HG02981 (cell line): ENCODE measurements at regions not wholly inside any gene's neighbourhood (a gene's known extent, or its start where the extent isn't known, plus 50 kb on each side); places are given as distances from the start of the nearest gene placed in this dataset.

Experiments used
- ATAC-seq: cut with Tn5 transposase; IDR thresholded peaks from one replicate; pipeline ENCODE4 v1.9.1; 2021; ENCODE audit warnings: mild to moderate bottlenecking, moderate library complexity; ENCODE audit not compliant: unreplicated experiment

DNA sequence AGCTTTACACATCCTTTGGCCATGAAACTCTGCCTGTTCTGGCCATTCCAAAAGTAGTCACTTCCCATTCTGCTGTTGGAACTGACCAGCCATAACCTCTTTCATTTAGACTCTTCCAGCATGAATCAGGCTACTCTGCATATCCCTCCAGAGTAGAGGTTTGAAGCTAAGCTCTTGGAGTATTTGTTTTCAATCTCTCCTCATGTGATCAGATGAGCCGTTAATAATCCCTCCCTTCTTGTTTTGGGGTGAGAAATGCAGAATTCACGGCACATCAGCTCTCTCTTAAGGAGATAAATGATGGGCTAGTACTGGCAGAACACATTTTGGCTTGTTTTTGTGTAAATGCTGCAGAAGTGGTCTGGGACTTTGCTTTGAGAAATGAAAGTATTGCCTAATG is 519.9 kb downstream of the PCDH17 start:
- ATAC-seq, result no peak

DNA sequence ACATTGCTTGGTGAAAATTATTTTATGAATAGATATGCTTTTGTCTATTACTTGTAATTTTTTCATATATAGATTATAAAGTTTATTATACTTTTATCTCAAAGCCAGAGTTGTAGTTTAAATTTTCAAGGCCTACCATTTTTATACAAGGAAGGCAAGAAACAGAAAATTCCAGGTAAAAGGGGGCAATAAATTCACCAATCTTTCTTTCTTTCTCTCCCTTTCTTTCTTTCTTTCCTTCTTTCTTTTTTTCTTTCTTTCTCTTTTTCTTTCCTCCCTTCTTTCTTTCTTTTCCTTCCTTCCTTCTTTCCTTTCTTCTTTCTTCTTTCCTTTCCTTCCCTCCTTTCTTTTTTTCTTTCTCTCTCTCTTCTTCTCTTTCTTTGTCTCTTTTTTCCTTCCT is 529.4 kb downstream of the PCDH17 start:
- no peak for ATAC-seq

GRCh38 chr13:58165617-58166016 is 534.1 kb downstream of the PCDH17 start:
- ATAC-seq, result no peak

DNA sequence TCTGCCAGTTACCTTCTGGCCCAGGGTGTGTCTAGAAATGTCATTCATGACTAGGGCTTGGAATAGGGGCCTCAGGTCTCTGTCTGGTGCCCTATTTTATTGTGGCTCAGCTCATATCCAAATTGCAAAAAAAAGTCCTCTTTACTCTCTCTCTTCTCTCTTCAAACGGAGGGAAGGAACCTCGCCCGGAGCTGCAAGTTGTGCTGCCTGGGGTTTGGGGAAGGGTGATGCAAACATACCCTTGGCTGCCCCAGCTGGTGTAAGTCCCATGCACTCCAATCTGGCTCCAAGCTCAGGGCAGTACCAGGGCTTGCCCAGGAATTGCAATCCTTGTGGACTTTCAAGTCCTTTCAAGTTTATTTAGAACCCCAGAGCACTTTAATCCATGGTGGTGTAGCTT is 549.6 kb downstream of the PCDH17 start:
- ATAC-seq, result no peak

GRCh38 chr13:58187881-58188280 is 556.3 kb downstream of the PCDH17 start:
- no peak for ATAC-seq

- no peak for ATAC-seq
Measured at GRCh38 chr13:58190577-58190976, 559.0 kb downstream of the PCDH17 start.

GRCh38 chr13:58191754-58192153 is 560.2 kb downstream of the PCDH17 start:
- no peak for ATAC-seq

DNA sequence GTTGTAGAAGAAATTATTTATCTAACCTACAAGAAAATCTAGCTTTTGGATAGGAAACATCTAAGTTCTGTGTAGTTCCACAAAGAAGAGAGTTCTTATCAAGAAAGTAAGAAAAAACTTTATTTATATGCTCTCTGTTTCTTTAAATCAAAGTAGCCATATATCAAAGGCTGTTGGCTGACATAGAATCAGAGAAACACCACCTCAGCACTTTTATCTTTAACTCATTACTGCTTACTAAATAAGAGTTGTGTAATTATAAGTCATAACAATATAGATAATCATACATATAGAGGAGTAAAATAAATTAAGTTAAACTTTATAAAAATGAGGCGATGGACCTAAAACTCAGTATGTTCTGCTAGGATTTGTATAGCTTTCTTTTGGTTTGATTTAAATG is 570.6 kb downstream of the PCDH17 start:
- no peak for ATAC-seq

GRCh38 chr13:58207501-58207900 is 576.0 kb downstream of the PCDH17 start:
- ATAC-seq, result no peak

GRCh38 chr13:58235454-58235853 is 603.9 kb downstream of the PCDH17 start:
- no peak for ATAC-seq

- ATAC-seq, result no peak
Measured at GRCh38 chr13:58238972-58239773, 607.6 kb downstream of the PCDH17 start.

DNA sequence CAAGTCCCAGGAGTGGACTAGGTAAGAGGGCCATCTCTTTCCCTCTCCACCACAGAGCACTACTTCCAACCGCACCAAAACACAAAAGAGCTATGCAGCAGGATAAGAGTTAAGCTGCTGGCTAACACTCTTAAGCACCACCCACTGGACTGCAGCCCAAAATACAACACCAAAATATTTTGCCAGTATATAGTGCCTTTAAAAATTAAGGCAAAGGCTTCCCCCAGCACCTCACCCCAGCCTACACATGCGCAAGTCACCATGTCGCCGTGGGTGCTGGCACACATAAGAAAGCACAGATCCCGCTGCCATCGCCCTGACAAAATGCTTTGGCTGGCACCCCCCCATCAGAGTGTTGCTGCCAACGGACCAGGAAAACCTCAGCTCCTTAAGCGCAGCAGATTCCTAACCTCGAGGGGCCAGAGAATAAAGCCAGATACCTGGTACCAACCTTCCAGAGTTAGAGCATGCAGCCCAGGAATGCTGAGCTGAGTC is 608.3 kb downstream of the PCDH17 start:
- no peak for ATAC-seq

GRCh38 chr13:58247080-58247479 is 615.5 kb downstream of the PCDH17 start:
- no peak for ATAC-seq

GRCh38 chr13:58254943-58255342 is 623.4 kb downstream of the PCDH17 start:
- no peak for ATAC-seq

- no peak for ATAC-seq
Measured at GRCh38 chr13:58266271-58266670, 634.7 kb downstream of the PCDH17 start.

DNA sequence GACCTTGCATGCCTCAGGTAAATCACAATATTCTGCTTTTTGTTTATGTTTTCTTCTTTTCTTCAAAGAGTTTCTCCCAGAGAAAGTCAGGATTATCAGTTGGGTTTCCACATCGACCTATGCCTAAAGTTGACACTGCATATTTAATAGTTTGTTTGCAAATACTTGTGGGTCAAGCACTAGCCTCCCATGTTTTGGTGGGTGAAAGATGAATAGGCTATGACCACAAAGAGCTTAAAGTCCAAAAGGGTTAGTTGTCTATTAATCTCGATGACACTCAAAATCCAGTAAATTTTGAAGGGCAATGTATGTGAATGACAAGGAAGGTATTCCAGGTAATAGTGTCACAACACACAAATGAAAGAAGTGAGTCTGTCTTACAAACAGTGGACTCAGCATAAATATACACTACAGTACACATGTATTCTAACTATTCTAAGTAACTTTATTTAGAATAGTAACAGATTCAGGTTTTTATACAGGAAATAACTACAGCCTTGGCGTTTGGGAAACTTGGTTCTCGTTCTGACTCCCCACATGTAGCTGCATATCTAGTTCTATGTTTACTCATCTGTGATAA is 667.1 kb downstream of the PCDH17 start:
- ATAC-seq, result no peak

- ATAC-seq, result no peak
Measured at GRCh38 chr13:58300224-58300623, 668.7 kb downstream of the PCDH17 start.

- no peak for ATAC-seq
Measured at GRCh38 chr13:58300974-58301681, 669.6 kb downstream of the PCDH17 start.

- ATAC-seq, result no peak
Measured at GRCh38 chr13:58302349-58302748, 670.8 kb downstream of the PCDH17 start.

DNA sequence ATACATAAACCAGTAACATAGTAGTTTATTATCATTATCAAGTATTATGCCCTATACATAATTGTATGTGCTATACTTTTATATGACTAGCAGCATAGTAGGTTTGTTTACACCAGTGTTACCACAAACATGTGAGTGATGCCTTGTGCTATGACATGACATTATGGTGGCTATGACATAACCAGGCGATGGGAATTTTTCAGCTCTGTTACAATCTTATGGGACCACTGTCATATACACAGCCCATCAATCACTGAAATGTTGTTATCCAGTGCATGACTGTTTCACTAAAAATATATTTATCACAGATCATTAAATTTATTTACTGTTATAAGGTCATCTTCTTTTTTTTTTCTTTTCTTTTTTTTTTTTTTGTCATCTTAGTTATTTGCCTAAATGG is 674.5 kb downstream of the PCDH17 start:
- ATAC-seq, result no peak

DNA sequence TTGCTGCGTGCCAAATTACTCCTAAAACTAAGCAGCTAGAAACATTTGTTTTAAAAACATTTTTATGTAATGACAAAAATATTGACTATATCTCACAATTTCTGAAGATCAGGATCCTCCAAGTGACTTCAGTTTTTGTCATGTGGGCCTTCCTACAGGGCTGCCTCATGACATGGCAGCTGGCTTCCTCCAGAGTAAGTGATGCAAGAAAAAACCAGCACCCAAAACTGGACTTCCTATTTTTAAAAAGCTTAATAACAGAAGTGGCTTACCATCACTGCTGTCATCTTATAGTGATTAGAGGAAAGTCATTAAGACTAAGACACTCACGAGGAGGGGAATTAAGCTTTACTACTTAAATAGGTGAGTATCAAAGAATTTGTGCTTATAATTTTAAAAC is 681.7 kb downstream of the PCDH17 start:
- no peak for ATAC-seq
